ENCODE measurements at regions not wholly inside any gene's neighbourhood (a gene's known extent, or its start where the extent isn't known, plus 50 kb on each side); places are given as distances from the start of the nearest gene placed in this dataset.

GRCh38 chr1:30277911-30278310 is 445.5 kb downstream of the MATN1 start:
- Mint-ChIP-seq H3K9me3 (no peaks in the 10 kb centered on the region), H3K27ac (no peak overlapping the region), H3K4me3 (no peak overlapping the region), H3K4me1 (ENCODE audit: low read depth in 2 of 2) (peaks cover 7 to 8% of the 10 kb centered on the region in 2 donors), H3K36me3 (ENCODE audit: insufficient read depth) (no peaks in the 10 kb centered on the region), H3K27me3 (peaks cover 21 to 36% of the 10 kb centered on the region in 2 donors)
- DNase-seq (no peak), ATAC-seq (replicated peaks) (no peak)

- H3K4me1 Mint-ChIP-seq (ENCODE audit: low read depth in 2 of 2), result peaks cover 3 to 4% of the 10 kb centered on the region in 2 donors
- H3K9me3 Mint-ChIP-seq, result no peaks in the 10 kb centered on the region
- H3K27ac Mint-ChIP-seq, result no peak overlapping the region
- peaks cover 26 to 41% of the 10 kb centered on the region in 2 donors for H3K27me3 Mint-ChIP-seq
- DNase-seq, result no peak
- no peak overlapping the region for H3K4me3 Mint-ChIP-seq
- ATAC-seq (replicated peaks), result no peak
- H3K36me3 Mint-ChIP-seq (ENCODE audit: insufficient read depth), result no peaks in the 10 kb centered on the region
These were observed 446.0 kb downstream of the MATN1 start for GRCh38 chr1:30277415-30277814.

GRCh38 chr1:30275926-30276764 is 447.2 kb downstream of the MATN1 start:
- no peak for DNase-seq
- H3K9me3 Mint-ChIP-seq, result no peaks in the 10 kb centered on the region
- peaks cover 38 to 48% of the 10 kb centered on the region in 2 donors for H3K27me3 Mint-ChIP-seq
- ATAC-seq (replicated peaks), result no peak
- no peak overlapping the region for H3K27ac Mint-ChIP-seq
- no peaks in the 10 kb centered on the region for H3K36me3 Mint-ChIP-seq (ENCODE audit: insufficient read depth)
- no peak overlapping the region for H3K4me3 Mint-ChIP-seq
- no peaks in the 10 kb centered on the region for H3K4me1 Mint-ChIP-seq (ENCODE audit: low read depth in 2 of 2)

GRCh38 chr1:30274976-30275621 is 448.3 kb downstream of the MATN1 start:
- no peaks in the 10 kb centered on the region for H3K4me1 Mint-ChIP-seq (ENCODE audit: low read depth in 2 of 2)

GRCh38 chr1:30274173-30274970 is 449.0 kb downstream of the MATN1 start:
- no peak overlapping the region for H3K4me3 Mint-ChIP-seq
- H3K4me1 Mint-ChIP-seq (ENCODE audit: low read depth in 2 of 2), result no peaks in the 10 kb centered on the region
- no peaks in the 10 kb centered on the region for H3K36me3 Mint-ChIP-seq (ENCODE audit: insufficient read depth)
- no peak for ATAC-seq (replicated peaks)
- H3K27me3 Mint-ChIP-seq, result peaks cover 44 to 55% of the 10 kb centered on the region in 2 donors
- H3K9me3 Mint-ChIP-seq, result no peaks in the 10 kb centered on the region
- DNase-seq, result no peak
- H3K27ac Mint-ChIP-seq, result no peak overlapping the region

More at GRCh38 chr1:30274976-30275621, 448.3 kb downstream of the MATN1 start:
- H3K9me3 Mint-ChIP-seq, result no peaks in the 10 kb centered on the region
- no peak overlapping the region for H3K4me3 Mint-ChIP-seq
- peaks cover 48% of the 10 kb centered on the region in 2 donors for H3K27me3 Mint-ChIP-seq
- DNase-seq (no peak), ATAC-seq (replicated peaks) (no peak)
- no peaks in the 10 kb centered on the region for H3K36me3 Mint-ChIP-seq (ENCODE audit: insufficient read depth)
- H3K27ac Mint-ChIP-seq, result no peak overlapping the region

GRCh38 chr1:30273456-30273855 is 449.9 kb downstream of the MATN1 start:
- Mint-ChIP-seq H3K27ac (no peak overlapping the region), H3K27me3 (peaks cover 48 to 64% of the 10 kb centered on the region in 2 donors), H3K4me3 (no peak overlapping the region), H3K9me3 (no peaks in the 10 kb centered on the region), H3K36me3 (ENCODE audit: insufficient read depth) (no peaks in the 10 kb centered on the region), H3K4me1 (ENCODE audit: low read depth in 2 of 2) (no peaks in the 10 kb centered on the region)
- ATAC-seq (replicated peaks), result no peak
- no peak for DNase-seq

GRCh38 chr1:30273021-30273325 is 450.4 kb downstream of the MATN1 start:
- ATAC-seq (replicated peaks) (no peak), DNase-seq (no peak)
- Mint-ChIP-seq H3K4me1 (ENCODE audit: low read depth in 2 of 2) (no peaks in the 10 kb centered on the region), H3K4me3 (no peak overlapping the region), H3K36me3 (ENCODE audit: insufficient read depth) (no peaks in the 10 kb centered on the region), H3K27me3 (peaks cover 51 to 69% of the 10 kb centered on the region in 2 donors), H3K27ac (no peak overlapping the region), H3K9me3 (no peaks in the 10 kb centered on the region)

GRCh38 chr1:30272277-30273020 is 450.9 kb downstream of the MATN1 start:
- no peak for DNase-seq
- Mint-ChIP-seq H3K27me3 (peaks cover 48 to 73% of the 10 kb centered on the region in 2 donors), H3K4me1 (ENCODE audit: low read depth in 2 of 2) (no peaks in the 10 kb centered on the region), H3K36me3 (ENCODE audit: insufficient read depth) (no peaks in the 10 kb centered on the region), H3K9me3 (no peaks in the 10 kb centered on the region), H3K27ac (no peak overlapping the region), H3K4me3 (no peak overlapping the region)
- ATAC-seq (replicated peaks), result no peak

GRCh38 chr1:30271401-30272276 is 451.7 kb downstream of the MATN1 start:
- Mint-ChIP-seq H3K9me3 (no peaks in the 10 kb centered on the region), H3K36me3 (ENCODE audit: insufficient read depth) (no peaks in the 10 kb centered on the region), H3K27me3 (peaks cover 40 to 73% of the 10 kb centered on the region in 2 donors), H3K4me3 (no peak overlapping the region), H3K27ac (no peak overlapping the region), H3K4me1 (ENCODE audit: low read depth in 2 of 2) (no peaks in the 10 kb centered on the region)
- no peak for DNase-seq
- ATAC-seq (replicated peaks), result no peak

GRCh38 chr1:30270461-30270860 is 452.9 kb downstream of the MATN1 start:
- ATAC-seq (replicated peaks), result no peak
- H3K36me3 Mint-ChIP-seq (ENCODE audit: insufficient read depth), result no peaks in the 10 kb centered on the region
- no peak overlapping the region for H3K4me3 Mint-ChIP-seq
- no peaks in the 10 kb centered on the region for H3K9me3 Mint-ChIP-seq
- H3K27me3 Mint-ChIP-seq, result peaks cover 40 to 75% of the 10 kb centered on the region in 2 donors
- no peak overlapping the region for H3K27ac Mint-ChIP-seq
- peaks cover 0 to 2% of the 10 kb centered on the region in 2 donors for H3K4me1 Mint-ChIP-seq (ENCODE audit: low read depth in 2 of 2)
- DNase-seq, result no peak

GRCh38 chr1:30268923-30269666 is 454.3 kb downstream of the MATN1 start:
- Mint-ChIP-seq H3K36me3 (ENCODE audit: insufficient read depth) (peaks cover 2% of the 10 kb centered on the region), H3K4me1 (ENCODE audit: low read depth in 2 of 2) (peaks cover 0 to 2% of the 10 kb centered on the region in 2 donors), H3K27ac (no peak overlapping the region), H3K4me3 (no peak overlapping the region), H3K27me3 (peaks cover 39 to 74% of the 10 kb centered on the region in 2 donors), H3K9me3 (no peaks in the 10 kb centered on the region)
- ATAC-seq (replicated peaks) (no peak), DNase-seq (no peak)

- Mint-ChIP-seq H3K4me1 (ENCODE audit: low read depth in 2 of 2) (peaks cover 0 to 2% of the 10 kb centered on the region in 2 donors), H3K9me3 (no peaks in the 10 kb centered on the region), H3K27ac (no peak overlapping the region), H3K27me3 (peaks cover 33 to 66% of the 10 kb centered on the region in 2 donors), H3K36me3 (ENCODE audit: insufficient read depth) (peaks cover 2% of the 10 kb centered on the region), H3K4me3 (no peak overlapping the region)
- ATAC-seq (replicated peaks) (no peak), DNase-seq (no peak)
These were observed 455.5 kb downstream of the MATN1 start for GRCh38 chr1:30267856-30268255.
